CD14-positive monocyte (primary cell): ENCODE measurements at regions not wholly inside any gene's neighbourhood (a gene's known extent, or its start where the extent isn't known, plus 50 kb on each side); places are given as distances from the start of the nearest gene placed in this dataset.

ENCODE experiments used
- DNase-seq, 3 donors: peaks; one replicate each; pipeline ENCODE4 v3.0.0-alpha.2; 2011 to 2022
- H2AFZ ChIP-seq: 2 replicates; pipeline ENCODE4 v1.6.0; 2012; ENCODE audit warnings: mild to moderate bottlenecking, low read depth, low read length, inconsistent platforms; ENCODE audit not compliant: insufficient read depth, poor library complexity, severe bottlenecking
- H3K27ac ChIP-seq, 2 donors: 1 replicate in 1 of 2; 2 replicates in 1 of 2; pipeline ENCODE4 v1.5.1; 2012 to 2013; ENCODE audit warnings: low read length in 2 of 2, control low read depth in 1 of 2, inconsistent platforms in 1 of 2, low read depth in 1 of 2, mild to moderate bottlenecking in 1 of 2
- H3K27me3 ChIP-seq, 2 donors: one replicate each; pipeline versions ENCODE4 v1.6.0 to v1.6.1; 2011 to 2013; ENCODE audit warnings: low read length in 2 of 2; ENCODE audit not compliant: control insufficient read depth in 2 of 2, insufficient read depth in 2 of 2
- H3K36me3 ChIP-seq, 2 donors: replicated peaks in 1 of 2; 1 replicate in 1 of 2; 2 replicates in 1 of 2; pipeline versions ENCODE4 v1.5.1 to v1.6.1; 2012 to 2013; ENCODE audit warnings: low read length in 2 of 2, control low read depth in 1 of 2, inconsistent platforms in 1 of 2, mild to moderate bottlenecking in 1 of 2; ENCODE audit not compliant: insufficient read depth in 2 of 2, control insufficient read depth in 1 of 2
- H3K4me1 ChIP-seq, 2 donors: 1 replicate in 1 of 2; 2 replicates in 1 of 2; pipeline versions ENCODE4 v1.5.1 to v1.6.1; 2012 to 2013; ENCODE audit warnings: low read length in 2 of 2, control low read depth in 1 of 2, inconsistent platforms in 1 of 2, mild to moderate bottlenecking in 1 of 2, moderate library complexity in 1 of 2; ENCODE audit not compliant: insufficient read depth in 2 of 2, control insufficient read depth in 1 of 2
- H3K4me2 ChIP-seq: replicated peaks from 2 replicates; pipeline ENCODE3; 2012; ENCODE audit warnings: low read length, moderate library complexity, mild to moderate bottlenecking; ENCODE audit not compliant: poor library complexity, severe bottlenecking; ENCODE audit errors: extremely low read depth
- H3K4me3 ChIP-seq, 3 experiments: fragments of 200-600 bp in 1 of 3; sonication (generic) in 1 of 3; replicated peaks in 1 of 3; 1 replicate in 2 of 3; 2 replicates in 1 of 3; pipeline ENCODE4 v1.5.1; 2011 to 2013; ENCODE audit warnings: low read length in 3 of 3, mild to moderate bottlenecking in 3 of 3, control low read depth in 2 of 3, low read depth in 2 of 3, inconsistent platforms in 1 of 3, moderate library complexity in 1 of 3
- H3K79me2 ChIP-seq: 2 replicates; pipeline ENCODE4 v1.6.0; 2012; ENCODE audit warnings: mild to moderate bottlenecking, control low read depth, inconsistent platforms, low read length, moderate library complexity; ENCODE audit not compliant: insufficient read depth
- H3K9ac ChIP-seq: 2 replicates; pipeline ENCODE4 v1.6.0; 2017; ENCODE audit warnings: low read length, mild to moderate bottlenecking; ENCODE audit not compliant: insufficient read depth, poor library complexity, severe bottlenecking
- H3K9me3 ChIP-seq, 2 donors: replicated peaks in 1 of 2; 1 replicate in 1 of 2; 2 replicates in 1 of 2; pipeline versions ENCODE4 v1.5.1 to v1.6.1; 2012 to 2013; ENCODE audit warnings: low read length in 2 of 2, control low read depth in 1 of 2; ENCODE audit not compliant: control insufficient read depth in 1 of 2, insufficient read depth in 1 of 2
- H4K20me1 ChIP-seq: 2 replicates; pipeline ENCODE4 v1.6.0; 2012; ENCODE audit warnings: mild to moderate bottlenecking, low read length, control low read depth, moderate library complexity; ENCODE audit not compliant: insufficient read depth
- H3K27ac Mint-ChIP-seq, 7 donors: one replicate each; pipeline ENCODE4 v1.8.0; 2020; ENCODE audit warnings: mild to moderate bottlenecking in 7 of 7, mixed read lengths in 7 of 7, moderate library complexity in 6 of 7, inconsistent platforms in 2 of 7
- H3K27me3 Mint-ChIP-seq, 3 donors: one replicate each; pipeline ENCODE4 v1.8.0; 2021 to 2022; ENCODE audit warnings: low read depth in 3 of 3, mild to moderate bottlenecking in 3 of 3, mixed read lengths in 3 of 3, moderate library complexity in 3 of 3, inconsistent platforms in 1 of 3
- H3K36me3 Mint-ChIP-seq, 2 donors: one replicate each; pipeline ENCODE4 v1.8.0; 2020; ENCODE audit warnings: mixed read lengths in 2 of 2, inconsistent platforms in 1 of 2, mild to moderate bottlenecking in 1 of 2
- H3K4me1 Mint-ChIP-seq: one replicate; pipeline ENCODE4 v1.8.0; 2020; ENCODE audit warnings: mild to moderate bottlenecking, mixed read lengths
- H3K4me3 Mint-ChIP-seq, 2 donors: one replicate each; pipeline ENCODE4 v1.8.0; 2020; ENCODE audit warnings: mild to moderate bottlenecking in 2 of 2, mixed read lengths in 2 of 2, moderate library complexity in 1 of 2
- H3K9me3 Mint-ChIP-seq, 7 donors: one replicate each; pipeline ENCODE4 v1.8.0; 2020 to 2022; ENCODE audit warnings: mixed read lengths in 7 of 7, mild to moderate bottlenecking in 6 of 7, moderate library complexity in 6 of 7, inconsistent platforms in 2 of 7
- CTCF ChIP-seq: fragments of 200-600 bp; IDR thresholded peaks from one replicate; pipeline ENCODE4 v1.8.0; 2022; ENCODE audit warnings: antibody characterized with exemption, mild to moderate bottlenecking
- whole genome bisulfite sequencing: methylation state at CpG from one replicate; pipeline ENCODE4 v1.1.5; 2013; ENCODE audit warnings: missing lambda C conversion rate; ENCODE audit not compliant: insufficient coverage; 5-methylcytosine and 5-hydroxymethylcytosine counted together
- intact Hi-C, 2 donors: fragments of 100-400 bp; cut with micrococcal nuclease; formaldehyde crosslinking; loops; one replicate each; pipeline versions ENCODE4 v1.15.0 to v1.15.1; 2023

DNA sequence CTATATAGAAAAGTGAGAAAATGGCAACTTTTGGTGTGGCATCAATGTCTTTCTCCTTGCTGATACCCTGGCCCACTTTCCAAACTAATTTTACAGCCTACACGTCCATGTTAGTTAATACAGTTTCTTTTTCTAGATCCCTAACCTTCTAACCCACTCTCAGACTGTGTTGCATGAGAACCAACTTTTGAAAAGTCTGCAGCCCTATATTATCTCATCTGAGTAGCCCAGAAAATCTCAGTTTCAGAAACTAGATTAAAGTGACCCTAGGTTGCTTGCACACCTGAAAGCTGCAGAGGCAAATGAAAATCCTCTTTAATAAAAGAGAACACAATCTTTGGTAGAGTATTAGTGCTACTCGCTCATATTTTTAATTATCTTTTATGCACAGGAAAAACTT is 371.6 kb upstream of the EMCN start:
- H3K27ac ChIP-seq, result no peak overlapping the region
- Mint-ChIP-seq H3K9me3 (peaks cover 0 to 20% (median 7%) of the 10 kb centered on the region in 7 donors), H3K36me3 (no peaks in the 10 kb centered on the region), H3K4me1 (no peaks in the 10 kb centered on the region), H3K27ac (no peak overlapping the region), H3K27me3 (no peaks in the 10 kb centered on the region), H3K4me3 (no peak overlapping the region)
- no peaks in the 10 kb centered on the region for H4K20me1 ChIP-seq
- H3K79me2 ChIP-seq, result no peaks in the 10 kb centered on the region
- intact Hi-C loops, result no loop called here
- no peak for TF ChIP-seq CTCF
- H3K27me3 ChIP-seq, result no peaks in the 10 kb centered on the region
- H3K9ac ChIP-seq, result no peak overlapping the region
- H3K9me3 ChIP-seq, result peaks cover 0 to 6% of the 10 kb centered on the region in 2 donors
- WGBS, result 100% methylated on average over 1 of the region's 2 CpGs
- H2AFZ ChIP-seq, result no peak overlapping the region
- H3K4me2 ChIP-seq, result no peak overlapping the region
- DNase-seq, result no peak
- no peaks in the 10 kb centered on the region for H3K4me1 ChIP-seq
- no peaks in the 10 kb centered on the region for H3K36me3 ChIP-seq
- no peak overlapping the region for H3K4me3 ChIP-seq

- no peak for TF ChIP-seq CTCF
- no peaks in the 10 kb centered on the region for H3K27me3 Mint-ChIP-seq
- H3K4me3 Mint-ChIP-seq, result no peak overlapping the region
- no peaks in the 10 kb centered on the region for H3K79me2 ChIP-seq
- H2AFZ ChIP-seq, result no peak overlapping the region
- no peaks in the 10 kb centered on the region for H3K36me3 Mint-ChIP-seq
- no peak overlapping the region for H3K27ac ChIP-seq
- DNase-seq, result no peak
- no peaks in the 10 kb centered on the region for H3K36me3 ChIP-seq
- intact Hi-C loops, result no loop called here
- H4K20me1 ChIP-seq, result no peaks in the 10 kb centered on the region
- H3K27ac Mint-ChIP-seq, result no peak overlapping the region
- H3K9ac ChIP-seq, result no peak overlapping the region
- H3K9me3 Mint-ChIP-seq, result peaks cover 0 to 16% (median 7%) of the 10 kb centered on the region in 7 donors
- H3K9me3 ChIP-seq, result peaks cover 0 to 6% of the 10 kb centered on the region in 2 donors
- H3K4me2 ChIP-seq, result no peak overlapping the region
- H3K4me1 Mint-ChIP-seq, result no peaks in the 10 kb centered on the region
- H3K4me3 ChIP-seq, result no peak overlapping the region
- H3K4me1 ChIP-seq, result no peaks in the 10 kb centered on the region
- no peaks in the 10 kb centered on the region for H3K27me3 ChIP-seq
These were observed 364.8 kb upstream of the EMCN start for GRCh38 chr4:100882661-100883060.
